NCI-H1417 treated with DMSO at 0.1 percent for 48 hours (cell line): ENCODE measurements at regions not wholly inside any gene's neighbourhood (a gene's known extent, or its start where the extent isn't known, plus 50 kb on each side); places are given as distances from the start of the nearest gene placed in this dataset.
A peak's percentile ranks its signal among the peaks of the same experiment; 100 is the strongest.
"Not testable (repeated sequence)": the region's sequence is repeated elsewhere in the genome, so short reads cannot be mapped to it uniquely, and the experiment has no call there.

Experiments used
- DNase-seq: peaks from one replicate; lab custom pipeline; 2025; lab: John Stamatoyannopoulos, UW

DNA sequence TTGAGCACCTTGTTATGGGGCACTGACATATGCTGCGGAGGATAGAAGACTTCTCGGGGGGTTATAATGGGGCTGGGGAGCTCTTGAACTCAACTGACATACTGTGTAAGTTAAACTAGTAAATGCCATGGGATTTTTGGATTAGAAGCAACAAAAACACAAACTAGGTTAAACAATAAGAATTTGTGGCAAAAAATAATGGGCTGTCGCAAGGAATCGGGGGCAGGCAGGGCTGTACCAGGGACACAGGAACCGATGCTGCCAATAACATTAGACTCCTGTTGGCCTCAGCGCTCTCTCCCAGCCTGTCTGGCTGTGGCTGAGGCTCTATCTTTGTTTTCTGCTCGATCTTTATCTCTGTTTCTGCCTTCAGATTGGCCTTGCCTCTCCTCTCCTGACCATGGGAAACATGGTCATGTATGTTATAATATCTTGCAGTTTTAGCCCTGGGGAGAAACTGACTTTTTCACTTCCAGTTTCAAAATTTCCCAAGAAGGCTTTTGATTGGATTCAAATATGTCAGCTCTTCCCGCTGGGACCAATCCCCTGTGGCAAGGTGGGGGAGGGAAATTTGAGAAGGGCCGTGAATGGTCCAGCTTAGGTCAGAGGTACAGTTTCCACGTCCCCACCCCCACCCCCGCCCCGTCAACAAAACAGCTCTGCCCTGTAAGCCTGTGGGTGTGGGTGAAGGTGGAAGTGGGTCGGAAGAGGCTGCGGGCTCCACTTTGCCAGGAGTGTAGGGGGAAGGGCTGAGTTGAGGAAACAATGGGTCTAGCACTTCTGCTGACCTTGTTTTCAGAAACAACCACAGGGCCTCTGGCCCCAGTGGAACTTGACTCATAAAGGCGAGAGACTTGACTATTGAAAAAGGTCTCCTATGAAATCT, 161.1 kb upstream of the TBL1XR1 start:
- no peak for DNase-seq

DNA sequence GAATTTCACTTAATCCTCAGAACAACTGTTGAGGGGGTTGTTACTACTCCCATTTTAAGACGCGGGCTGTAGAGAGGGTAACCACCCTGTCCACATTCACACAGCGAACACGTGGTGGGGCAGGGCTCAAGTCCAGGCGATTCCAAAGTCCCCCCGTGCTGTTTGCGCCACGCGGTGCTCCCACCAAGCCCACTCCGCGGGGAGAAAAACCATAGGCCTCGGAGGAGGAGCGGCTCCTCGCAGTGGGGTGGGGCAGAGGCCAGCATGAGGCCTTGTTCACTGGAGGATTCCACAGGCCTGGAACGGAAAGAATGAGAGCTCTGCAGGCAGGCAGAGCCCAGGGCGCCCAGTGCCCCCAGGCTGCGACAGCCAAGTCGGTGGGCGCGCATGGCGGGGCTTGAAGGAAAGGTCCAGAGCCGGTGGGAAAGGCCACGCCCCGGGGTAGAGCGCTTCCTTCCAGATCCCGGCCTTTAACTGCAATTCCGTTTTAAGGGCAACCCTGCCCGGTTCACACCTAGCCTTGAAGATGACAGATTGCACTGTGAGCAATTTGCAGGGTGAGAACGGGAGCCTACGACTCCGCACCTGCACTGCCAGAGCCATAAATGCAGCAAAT, 161.8 kb upstream of the TBL1XR1 start:
- DNase-seq: peak; percentile 54

DNA sequence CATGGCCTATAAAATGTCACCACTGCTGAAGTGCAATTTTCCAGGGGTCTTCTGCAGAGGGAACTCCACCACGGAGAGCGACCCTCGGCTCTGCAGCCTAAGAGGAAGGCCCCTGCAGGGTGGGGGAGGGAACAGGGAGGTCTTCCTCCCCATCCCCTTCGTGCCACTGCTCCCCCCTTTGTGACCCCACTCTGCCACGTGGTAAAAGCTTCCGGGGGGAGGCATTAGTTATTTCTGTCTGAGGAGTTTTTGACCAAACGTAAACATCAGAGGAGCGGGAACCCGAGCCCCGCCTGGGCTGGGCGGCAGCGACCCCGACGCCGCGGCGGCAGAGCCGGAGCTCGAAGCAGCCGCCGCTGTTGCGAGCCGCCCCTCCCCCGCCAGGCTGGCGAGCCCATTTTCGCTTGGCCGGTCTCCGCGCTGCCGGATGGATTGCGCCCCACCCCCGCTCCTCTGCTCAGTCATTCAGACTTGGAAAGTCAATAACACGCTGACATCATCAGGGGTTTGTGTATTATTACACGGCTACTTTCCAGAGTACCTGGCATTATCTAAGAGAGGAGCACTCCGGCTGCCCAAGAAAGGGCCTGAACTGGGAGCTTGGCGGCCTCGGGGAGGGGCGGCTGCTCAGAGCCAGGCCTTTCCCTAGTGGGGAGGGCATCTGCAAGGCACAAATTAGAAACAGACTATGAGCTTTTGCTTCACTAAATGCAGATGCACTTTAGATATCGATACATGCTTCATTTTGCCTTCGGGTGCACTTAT, 162.5 kb upstream of the TBL1XR1 start:
- DNase-seq: peak; percentile 99

DNA sequence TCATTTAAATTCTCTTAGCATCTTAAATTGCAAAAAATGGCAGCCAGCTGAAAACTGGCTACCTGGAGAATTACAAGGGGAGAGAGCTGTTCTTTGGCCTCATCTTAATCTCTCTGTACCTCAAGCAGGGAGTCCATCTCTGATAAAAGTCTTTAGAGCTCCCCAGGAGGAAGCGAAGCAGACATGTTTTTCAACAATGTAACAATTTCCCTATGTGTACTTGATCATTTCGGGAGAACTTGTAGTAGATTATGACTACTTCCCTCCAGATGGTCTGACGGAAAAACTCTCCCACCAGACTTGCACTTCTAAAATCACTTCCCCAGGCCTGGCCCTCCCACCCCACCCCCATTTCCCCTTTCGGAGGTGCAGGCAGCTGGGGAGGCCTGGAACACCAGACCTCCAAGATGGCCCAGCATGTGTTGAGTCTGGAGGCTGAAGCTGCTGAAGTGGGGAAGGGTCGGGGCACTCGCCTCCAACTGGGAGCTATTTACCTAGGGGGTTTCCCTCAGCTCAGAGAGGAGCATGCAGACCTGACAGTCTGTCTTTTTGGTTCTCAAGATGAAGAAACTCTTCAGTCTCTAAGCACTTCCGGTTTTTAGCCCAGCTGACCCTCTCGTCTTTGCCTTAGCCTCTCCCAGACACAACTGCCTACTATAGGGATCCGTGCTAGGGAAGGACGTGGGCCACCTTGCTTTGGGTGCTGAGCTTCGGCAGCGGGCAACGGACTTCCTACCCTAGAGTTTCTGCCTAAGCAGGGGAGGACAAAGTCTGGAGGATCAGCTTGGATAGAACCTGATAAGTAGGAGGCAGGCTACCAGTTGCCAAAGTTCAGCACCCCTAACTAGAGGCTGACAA, 164.0 kb upstream of the TBL1XR1 start:
- DNase-seq: no peak

DNA sequence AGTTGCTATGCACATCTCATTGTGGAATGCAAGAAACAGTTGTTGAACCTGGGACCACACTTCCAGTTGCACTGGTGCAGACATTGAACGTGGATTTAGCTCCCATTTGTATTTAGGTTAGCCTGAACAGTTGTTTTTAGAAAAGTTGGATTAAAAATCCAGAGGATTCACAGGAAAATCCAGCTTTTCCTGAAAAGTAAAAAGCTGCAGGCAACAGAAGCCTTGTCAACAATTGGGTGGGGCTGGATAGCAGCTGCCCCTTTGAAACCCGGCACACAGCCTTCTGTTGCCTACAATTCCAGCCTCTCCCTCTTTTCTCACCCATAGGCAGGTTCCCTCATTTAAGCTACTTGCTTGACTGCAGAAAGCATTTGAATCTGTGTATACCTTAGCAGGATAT, 165.3 kb upstream of the TBL1XR1 start:
- DNase-seq: no peak

DNA sequence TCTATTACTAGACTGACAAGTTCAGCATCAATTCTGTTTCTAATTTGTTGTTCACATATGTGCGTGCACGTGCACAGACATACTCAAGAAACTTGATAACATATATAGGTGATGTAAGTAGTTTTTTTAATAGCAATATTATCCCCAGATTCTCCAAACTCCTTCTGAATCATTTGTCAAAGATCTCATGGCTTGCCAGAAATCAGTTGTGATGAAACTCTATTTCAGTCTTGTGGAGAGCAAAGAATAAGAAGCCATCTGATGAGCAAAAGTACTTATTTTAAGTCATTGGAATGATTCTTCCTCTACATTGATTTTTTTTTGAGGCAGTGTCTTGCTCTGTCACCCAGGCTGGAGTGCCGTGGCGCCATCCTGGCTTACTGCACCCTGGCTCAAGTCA, 167.0 kb upstream of the TBL1XR1 start:
- no peak for DNase-seq

DNA sequence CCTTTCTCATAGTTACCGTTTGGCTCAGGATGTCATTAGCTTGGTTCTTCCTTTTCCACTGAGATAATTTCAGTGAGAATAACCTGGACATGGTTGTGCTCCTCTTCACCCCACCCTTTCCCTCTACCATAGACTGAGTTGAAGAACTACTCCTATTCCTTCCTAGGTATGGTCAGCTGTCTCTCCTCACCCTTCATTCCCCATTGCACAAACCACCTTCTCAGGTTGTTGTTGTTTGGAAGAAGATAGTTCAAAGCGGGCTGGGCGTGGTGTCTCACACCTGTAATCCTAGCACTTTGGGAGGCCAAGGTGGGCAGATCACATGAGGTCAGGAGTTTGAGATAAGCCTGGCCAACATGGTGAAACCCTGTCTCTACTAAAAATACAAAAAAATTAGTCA, 168.0 kb upstream of the TBL1XR1 start:
- not testable (repeated sequence) for DNase-seq

DNA sequence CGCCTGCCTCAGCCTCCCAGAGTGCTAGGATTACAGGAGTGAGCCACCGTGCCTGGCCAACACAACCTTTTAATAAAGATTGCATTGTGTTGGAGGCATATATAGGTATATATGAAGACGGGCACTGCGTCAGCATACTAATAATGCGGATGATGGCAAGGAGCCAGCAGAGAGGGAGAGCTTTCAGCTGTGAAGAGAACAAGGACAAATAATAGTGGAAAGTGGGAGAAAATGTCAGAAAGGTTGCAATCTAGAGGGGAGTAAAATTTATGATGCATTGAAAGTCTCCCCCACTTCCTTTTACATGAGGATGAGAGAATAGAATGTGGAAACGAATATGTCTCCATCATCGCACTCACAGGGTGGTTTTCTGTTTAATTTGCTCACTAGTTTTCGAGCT, 170.5 kb upstream of the TBL1XR1 start:
- DNase-seq: no peak

DNA sequence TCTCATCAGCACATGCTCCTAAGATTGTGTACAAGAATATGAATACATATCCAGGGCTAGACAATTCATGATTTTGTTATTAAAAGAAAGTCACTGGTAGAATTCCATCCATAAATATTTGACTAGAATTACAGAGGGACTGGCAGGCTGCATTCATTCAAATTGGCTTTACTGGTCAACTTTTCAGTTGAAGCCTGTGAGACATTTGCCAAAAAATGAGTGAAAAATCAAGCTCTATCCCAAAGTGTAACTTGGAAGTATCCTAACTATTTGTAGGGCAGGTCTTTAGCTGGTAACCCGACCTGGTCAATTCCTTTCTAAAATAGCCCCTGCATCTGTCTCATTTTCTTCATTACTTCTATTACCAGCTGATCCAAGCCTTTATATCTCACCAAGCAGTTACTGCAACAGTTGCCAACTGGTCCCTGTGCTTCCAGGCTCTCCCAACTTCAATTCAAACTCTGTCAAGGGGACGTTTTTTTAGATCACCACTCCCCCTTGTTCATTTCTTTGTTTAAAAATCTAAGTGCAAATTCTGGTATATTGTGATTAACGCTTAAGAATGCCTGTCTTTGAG, 173.1 kb upstream of the TBL1XR1 start:
- no peak for DNase-seq

DNA sequence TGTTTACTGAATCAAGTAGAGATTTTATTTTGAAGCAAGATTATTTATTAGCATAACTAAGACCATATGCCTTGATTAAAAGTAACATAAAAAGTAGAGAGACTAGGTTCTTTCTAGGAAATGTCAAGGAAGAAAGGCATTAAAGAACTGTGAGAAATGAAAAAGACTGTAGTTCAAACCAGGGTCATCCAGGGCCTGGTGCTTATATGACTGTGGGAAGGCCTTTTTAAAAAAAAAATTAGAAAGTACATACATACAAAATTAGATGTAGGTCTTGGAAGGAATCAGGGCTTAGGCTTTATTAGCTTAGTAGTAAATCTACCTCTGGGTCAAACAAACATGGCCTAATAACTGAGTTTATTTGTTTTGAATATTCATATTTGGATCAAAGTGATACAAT, 173.9 kb upstream of the TBL1XR1 start:
- no peak for DNase-seq

DNA sequence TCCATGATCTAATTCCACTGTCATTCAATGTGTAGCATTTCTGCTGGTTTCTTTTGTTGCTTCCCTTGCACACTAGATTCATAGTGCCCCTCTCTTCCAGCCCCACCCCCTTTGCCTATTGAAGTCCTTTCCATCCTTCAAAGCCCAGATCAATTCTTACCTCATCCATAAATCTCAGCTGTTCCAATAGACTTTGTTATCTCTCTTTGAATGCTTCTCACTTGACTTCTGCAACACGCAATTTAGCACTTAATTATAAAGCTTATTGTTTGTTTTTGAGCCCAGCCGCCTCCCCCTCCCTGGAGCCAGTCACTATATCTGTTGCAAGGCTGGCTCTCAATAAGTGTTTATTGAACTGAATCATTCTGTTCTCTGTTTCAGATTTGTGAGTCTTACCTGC, 174.6 kb upstream of the TBL1XR1 start:
- DNase-seq: peak; percentile 97

DNA sequence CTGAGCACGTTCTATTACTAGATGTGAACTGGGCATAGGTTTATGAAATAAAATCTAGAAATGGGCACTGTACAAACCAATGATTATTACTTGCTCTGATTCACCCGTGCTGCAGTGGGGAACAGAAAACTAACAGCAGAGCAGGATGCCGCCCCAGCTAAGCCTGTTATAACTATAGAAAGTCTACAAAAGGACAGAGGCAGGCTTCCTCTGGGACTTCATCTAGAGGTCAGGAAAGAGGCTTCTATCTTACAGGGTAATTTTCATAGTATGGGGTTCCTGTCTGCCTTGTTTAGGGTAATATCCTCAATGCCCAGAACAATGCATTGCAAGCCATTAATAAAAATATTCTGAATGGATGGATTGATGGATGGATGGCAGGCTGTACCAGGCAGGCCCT, 177.0 kb upstream of the TBL1XR1 start:
- DNase-seq: no peak

DNA sequence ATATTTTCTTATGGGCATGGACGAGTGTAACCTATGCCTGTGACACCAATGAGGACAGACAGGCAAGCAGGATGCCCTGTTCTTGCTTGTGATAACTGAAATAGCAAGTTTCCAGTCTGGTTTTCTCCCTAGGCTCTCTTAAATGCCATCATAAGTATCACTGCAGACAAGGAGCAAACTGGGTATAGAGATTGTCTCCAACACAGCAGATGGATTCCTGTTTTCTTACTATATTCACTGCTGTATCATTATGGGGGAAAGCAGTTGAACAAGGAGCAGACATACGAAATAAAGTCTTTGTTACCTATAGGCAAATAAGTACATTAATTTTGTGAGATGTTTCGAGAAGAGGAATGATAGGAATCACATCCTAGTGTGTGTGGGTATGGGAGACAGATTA, 178.0 kb upstream of the TBL1XR1 start:
- DNase-seq: no peak

DNA sequence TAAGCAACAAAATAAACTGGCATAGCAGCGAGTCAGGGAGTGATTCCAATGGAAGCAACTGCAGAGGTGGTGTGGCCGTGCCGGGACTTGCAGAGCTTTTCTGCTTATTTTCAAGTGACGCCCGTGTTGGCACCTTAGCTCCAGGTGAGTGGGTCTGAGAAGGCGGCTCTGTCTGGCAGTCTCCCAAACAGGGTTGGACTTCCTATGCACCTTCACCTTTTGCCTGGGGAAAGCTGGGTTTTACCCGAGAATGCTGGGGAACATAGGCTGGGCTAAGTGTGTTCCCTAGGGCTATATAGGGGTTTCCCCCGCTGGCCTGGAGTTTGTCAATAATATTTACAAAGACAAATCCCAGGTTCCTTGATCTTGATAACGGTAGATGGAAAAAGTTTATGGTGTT, 179.9 kb upstream of the TBL1XR1 start:
- no peak for DNase-seq

DNA sequence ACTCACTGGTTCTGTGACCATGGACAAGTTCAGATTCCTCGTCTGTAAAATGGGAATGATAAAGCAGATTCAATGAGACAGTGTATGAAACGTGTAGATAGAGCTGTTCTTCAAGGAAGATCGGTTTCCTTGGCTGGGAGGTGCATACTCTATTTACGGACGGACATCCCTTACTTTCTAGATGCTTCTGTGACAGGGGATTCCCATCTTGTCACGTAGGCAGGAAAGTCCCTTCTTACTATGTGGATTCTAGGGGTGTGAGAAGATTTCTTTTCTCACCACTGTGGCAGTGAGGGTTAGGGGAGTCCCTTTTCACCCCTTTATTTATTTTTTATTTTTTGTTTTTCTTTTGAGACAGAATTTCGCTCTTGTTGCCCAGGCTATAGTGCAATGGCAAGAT, 180.9 kb upstream of the TBL1XR1 start:
- DNase-seq: no peak

DNA sequence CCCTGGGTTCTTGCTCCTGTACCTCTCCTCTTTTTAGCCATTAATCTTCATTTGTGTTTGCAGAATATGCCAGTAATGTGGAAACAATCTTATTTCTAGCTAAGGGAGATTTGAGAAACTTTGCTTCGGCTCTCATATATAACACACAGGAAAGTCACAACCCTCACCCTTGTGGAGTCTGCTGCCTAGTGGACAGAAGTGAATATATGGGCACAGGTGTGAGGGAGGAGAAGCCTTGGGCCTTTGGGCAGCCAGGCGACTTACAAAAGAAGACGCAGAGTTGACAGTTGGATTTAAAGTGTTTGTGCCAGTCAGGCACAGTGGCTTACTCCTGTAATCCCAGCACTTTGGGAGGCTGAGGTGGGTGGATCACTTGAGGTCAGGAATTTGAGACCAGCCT, 181.8 kb upstream of the TBL1XR1 start:
- DNase-seq: no peak

DNA sequence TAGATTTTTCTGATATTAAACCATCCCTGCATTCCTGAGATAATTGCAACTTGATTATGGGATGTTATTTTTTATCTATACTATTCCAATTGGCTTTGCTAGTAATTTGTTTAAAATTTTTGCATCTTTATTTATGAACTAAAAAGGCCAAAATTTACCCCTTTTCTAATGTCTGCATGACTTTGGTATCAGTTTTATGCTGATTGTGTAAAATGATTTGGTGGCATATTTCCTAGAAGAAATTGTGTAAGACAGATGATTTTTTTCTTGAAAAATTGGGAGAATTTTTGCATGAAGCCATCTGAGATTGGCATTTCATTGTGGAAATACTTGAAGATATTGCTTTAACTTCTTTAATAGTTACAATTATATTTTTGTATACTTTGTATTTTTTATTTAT, 183.8 kb upstream of the TBL1XR1 start:
- DNase-seq: no peak

DNA sequence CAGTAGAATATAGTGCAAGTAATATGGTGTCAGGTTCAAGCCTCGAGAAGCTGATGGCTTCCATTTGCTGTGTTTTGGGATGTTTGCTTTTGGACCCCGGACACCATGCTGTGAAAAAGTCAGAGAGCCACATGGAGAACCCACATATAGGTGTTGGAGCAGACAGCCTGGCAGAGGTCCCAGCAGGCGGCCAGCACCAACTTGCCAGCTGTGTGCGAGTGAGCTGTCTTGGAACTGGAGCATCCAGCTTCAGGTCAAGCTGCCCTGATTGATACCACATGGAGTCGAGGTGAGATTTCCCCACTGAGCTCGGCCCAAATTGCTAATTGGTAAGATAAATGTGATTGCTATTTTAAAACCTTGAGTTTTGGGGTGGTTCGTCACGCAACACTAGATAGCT, 185.7 kb upstream of the TBL1XR1 start:
- DNase-seq: no peak

DNA sequence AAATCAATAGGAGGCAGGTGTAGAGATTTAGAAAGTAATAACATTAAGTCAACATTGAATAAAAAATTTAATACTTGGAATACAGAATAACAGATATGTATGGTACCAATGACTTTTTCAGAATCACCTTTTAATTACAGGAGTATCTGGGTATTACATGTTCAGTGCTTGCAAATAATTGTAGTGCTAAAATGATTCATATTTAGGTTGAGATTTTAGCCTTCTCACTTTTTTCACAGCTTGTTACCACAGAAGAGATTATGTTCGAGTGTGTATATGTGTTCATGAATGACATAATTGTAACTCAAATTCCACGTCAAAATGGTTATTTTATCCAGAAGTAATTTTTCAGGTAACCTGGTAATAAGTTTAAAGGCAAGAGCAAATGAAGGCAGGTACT, 187.9 kb upstream of the TBL1XR1 start:
- no peak for DNase-seq

DNA sequence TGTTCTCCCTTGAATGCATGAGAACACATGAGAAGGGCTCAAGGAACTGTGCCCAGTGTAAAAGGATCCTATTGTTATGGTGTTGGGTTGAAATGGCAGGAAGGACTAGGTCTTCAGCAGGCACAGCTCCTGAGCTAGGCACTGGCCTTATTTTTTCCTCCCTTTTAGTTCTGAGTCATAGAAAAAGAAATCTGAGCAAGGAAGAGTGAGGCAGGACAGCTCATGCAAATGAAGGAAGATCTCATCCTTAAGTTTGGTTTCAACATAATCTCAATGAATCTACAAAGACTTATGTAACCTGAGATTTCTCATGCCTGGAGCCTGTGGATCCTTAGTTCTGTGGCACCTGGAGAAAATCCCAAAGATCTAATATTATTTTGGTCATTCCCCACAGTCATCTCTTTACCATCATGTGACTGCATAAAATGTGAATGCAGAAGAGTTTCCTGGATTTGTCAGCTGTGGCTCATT, 188.6 kb upstream of the TBL1XR1 start:
- no peak for DNase-seq

DNA sequence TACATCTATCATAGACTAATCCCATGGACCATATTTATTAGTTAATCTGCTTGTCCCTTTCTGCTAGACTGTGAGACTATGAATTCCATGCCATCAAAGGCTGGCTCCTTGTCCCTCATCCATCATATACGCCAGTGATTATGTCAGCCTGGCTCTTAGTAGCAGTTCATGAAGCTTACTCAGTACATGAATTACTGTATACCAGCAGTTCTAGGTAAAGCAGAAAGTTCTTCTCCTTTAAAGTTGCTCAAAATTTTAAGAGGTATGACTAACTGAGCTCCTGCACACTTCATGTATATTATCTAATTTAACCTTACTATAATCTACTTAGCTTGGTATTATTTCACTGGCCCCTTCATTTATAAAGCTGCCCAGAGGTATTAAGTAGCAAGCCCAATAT, 190.9 kb upstream of the TBL1XR1 start:
- DNase-seq: no peak
